ENCODE measurements at regions not wholly inside any gene's neighbourhood (a gene's known extent, or its start where the extent isn't known, plus 50 kb on each side); places are given as distances from the start of the nearest gene placed in this dataset.

DNA sequence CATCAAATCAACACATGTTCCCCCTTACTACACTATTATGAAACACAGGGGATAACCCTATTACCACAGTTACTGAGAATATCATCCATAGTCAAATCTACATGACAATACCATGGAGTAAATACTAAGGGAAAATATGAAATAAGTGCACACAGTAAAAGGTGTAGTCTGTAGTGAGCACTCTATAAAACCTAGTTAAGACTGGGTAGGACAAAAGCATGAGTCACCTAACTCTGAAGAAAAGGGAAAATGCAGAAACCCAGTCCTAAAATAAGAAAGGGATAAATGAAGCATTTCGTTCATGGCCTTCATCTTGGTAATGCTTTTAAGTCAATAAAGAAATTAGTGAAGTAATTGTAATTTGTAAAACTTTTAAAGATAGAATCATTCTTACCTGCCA lies 65.4 kb upstream of the ACVR2A start:
- TF ChIP-seq, protein P1, sequence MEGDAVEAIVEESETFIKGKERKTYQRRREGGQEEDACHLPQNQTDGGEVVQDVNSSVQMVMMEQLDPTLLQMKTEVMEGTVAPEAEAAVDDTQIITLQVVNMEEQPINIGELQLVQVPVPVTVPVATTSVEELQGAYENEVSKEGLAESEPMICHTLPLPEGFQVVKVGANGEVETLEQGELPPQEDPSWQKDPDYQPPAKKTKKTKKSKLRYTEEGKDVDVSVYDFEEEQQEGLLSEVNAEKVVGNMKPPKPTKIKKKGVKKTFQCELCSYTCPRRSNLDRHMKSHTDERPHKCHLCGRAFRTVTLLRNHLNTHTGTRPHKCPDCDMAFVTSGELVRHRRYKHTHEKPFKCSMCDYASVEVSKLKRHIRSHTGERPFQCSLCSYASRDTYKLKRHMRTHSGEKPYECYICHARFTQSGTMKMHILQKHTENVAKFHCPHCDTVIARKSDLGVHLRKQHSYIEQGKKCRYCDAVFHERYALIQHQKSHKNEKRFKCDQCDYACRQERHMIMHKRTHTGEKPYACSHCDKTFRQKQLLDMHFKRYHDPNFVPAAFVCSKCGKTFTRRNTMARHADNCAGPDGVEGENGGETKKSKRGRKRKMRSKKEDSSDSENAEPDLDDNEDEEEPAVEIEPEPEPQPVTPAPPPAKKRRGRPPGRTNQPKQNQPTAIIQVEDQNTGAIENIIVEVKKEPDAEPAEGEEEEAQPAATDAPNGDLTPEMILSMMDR (IDR thresholded peaks at IDR 0.05), result no peak
- TF ChIP-seq EP300 (IDR thresholded peaks at IDR 0.05) (no peak), POLR2AphosphoS5 (IDR thresholded peaks at IDR 0.05) (no peak)
- no peaks in the 10 kb centered on the region for H3K9me3 ChIP-seq
- 89 to 93% methylated on average over 1 of the region's 1 CpG for WGBS, 2 donors (ENCODE audit: low coverage in 1 of 2)
- no peaks in the 10 kb centered on the region for H3K27me3 ChIP-seq
- ATAC-seq, result no peak
- no peaks in the 10 kb centered on the region for H3K36me3 ChIP-seq
- H3K27ac ChIP-seq, result no peak overlapping the region
- peaks cover 0 to 7% (median 0%) of the 10 kb centered on the region in 3 donors for H3K4me1 ChIP-seq
- H3K4me3 ChIP-seq, result no peak overlapping the region

DNA sequence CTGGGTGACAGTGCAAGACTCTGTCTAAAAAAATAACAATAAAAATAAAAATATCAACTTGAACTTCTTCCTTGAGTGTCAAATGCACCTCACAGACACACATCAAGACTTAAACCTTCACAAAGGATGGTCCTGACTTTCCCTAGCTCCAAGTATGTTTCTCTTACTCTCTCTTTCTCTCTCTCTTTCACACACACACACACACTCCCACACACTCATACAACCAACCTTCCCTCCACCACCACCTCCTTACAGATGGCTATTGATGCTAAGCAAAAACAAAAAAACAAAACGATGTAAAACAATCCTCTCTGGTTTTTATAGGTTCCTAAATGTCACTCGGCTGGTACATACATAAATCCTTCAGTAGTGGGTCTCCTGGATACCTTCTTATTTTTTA lies 67.4 kb upstream of the ACVR2A start:
- no peak overlapping the region for H3K27ac ChIP-seq
- 84 to 86% methylated on average over 2 of the region's 2 CpGs for WGBS, 2 donors (ENCODE audit: low coverage in 1 of 2)
- H3K27me3 ChIP-seq, result no peaks in the 10 kb centered on the region
- no peaks in the 10 kb centered on the region for H3K9me3 ChIP-seq
- H3K36me3 ChIP-seq, result no peaks in the 10 kb centered on the region
- H3K4me1 ChIP-seq, result peaks cover 0 to 5% (median 0%) of the 10 kb centered on the region in 3 donors
- ATAC-seq, result no peak
- no peak for TF ChIP-seq POLR2A (IDR thresholded peaks at IDR 0.05)
- TF ChIP-seq EP300 (IDR thresholded peaks at IDR 0.05), result no peak
- TF ChIP-seq, protein P1 (IDR thresholded peaks at IDR 0.05), result no peak
- TF ChIP-seq POLR2AphosphoS5 (IDR thresholded peaks at IDR 0.05), result no peak
- no peak overlapping the region for H3K4me3 ChIP-seq

DNA sequence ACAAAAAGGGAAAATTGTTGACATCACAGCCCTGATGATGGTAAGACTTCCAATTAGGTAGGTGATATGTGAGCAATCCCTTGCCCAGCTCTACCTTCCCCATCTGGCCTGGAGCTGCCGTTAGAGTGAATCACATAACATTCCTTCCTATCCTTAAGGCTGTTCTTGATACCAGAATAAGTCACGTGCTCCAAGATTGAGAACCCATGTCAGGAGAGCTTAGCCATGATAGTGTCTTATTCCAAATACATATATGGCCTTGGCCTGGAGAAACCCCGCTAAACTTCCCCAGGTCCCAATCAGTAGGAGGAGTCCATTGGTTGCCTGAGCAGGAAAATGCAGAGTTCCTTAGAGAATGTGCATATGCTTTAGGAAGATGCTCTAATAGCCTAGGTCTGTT lies 70.0 kb upstream of the ACVR2A start:
- Histone ChIP-seq H3K4me1 (no peaks in the 10 kb centered on the region), H3K27ac (no peak overlapping the region)
- WGBS, 2 donors (ENCODE audit: low coverage in 1 of 2), result 91 to 100% methylated on average over 1 to 2 of the region's 3 CpGs

DNA sequence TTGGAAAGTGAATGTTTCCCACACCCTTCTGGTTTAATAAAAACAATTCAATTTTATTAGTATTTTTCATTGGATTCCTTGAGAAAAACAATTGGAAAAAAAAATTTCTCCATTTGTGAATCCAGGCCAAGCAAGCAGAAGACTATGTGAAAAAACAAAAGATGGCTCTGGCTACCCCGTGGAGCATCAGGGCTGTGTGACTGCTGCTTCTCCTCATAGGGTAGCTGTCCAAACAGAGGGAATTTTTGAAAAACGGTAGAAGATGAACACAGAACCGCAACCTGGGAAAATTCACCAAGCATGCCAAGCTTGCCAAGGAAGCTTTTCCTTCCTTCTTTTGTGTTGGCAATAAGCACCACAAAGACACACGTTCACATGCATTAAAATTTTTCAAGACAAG lies 71.3 kb upstream of the ACVR2A start:
- no peaks in the 10 kb centered on the region for H3K27me3 ChIP-seq
- H3K9me3 ChIP-seq, result no peaks in the 10 kb centered on the region
- no peaks in the 10 kb centered on the region for H3K36me3 ChIP-seq
- no peak overlapping the region for H3K27ac ChIP-seq
- no peaks in the 10 kb centered on the region for H3K4me1 ChIP-seq
- ATAC-seq, result no peak
- WGBS, 2 donors (ENCODE audit: low coverage in 1 of 2), result 44 to 59% methylated on average over 4 of the region's 4 CpGs
- no peak overlapping the region for H3K4me3 ChIP-seq
- TF ChIP-seq POLR2A (IDR thresholded peaks at IDR 0.05) (no peak), POLR2AphosphoS5 (IDR thresholded peaks at IDR 0.05) (no peak), EP300 (IDR thresholded peaks at IDR 0.05) (no peak)
- TF ChIP-seq, protein P1 (IDR thresholded peaks at IDR 0.05), result no peak

More for the DNA sequence above, 70.0 kb upstream of the ACVR2A start:
- H3K27me3 ChIP-seq, result no peaks in the 10 kb centered on the region
- no peak overlapping the region for H3K4me3 ChIP-seq
- TF ChIP-seq, protein P1 (IDR thresholded peaks at IDR 0.05), result no peak
- TF ChIP-seq POLR2A (IDR thresholded peaks at IDR 0.05), result no peak
- no peak for TF ChIP-seq EP300 (IDR thresholded peaks at IDR 0.05)
- TF ChIP-seq POLR2AphosphoS5 (IDR thresholded peaks at IDR 0.05), result no peak
- no peak for ATAC-seq
- no peaks in the 10 kb centered on the region for H3K36me3 ChIP-seq
- H3K9me3 ChIP-seq, result no peaks in the 10 kb centered on the region

DNA sequence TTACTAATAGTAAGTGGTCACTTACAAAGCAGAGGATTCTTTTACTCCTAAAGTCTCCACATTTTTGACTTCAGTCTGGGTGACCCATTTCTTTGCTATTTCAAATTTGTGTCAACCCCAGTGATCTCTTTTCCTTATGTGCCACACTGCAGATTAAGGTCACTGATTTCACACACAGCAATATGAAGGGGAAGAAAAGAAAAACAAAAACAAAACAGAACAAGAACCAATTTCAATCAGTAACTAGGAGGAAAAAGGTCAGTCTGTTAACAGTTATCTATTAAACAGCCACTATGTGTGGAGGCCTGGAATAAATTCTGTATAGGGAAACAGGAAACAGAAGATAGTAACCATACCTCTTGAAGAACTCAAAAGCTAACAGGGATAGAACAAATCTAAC lies 72.0 kb upstream of the ACVR2A start:
- Histone ChIP-seq H3K27me3 (no peaks in the 10 kb centered on the region), H3K36me3 (no peaks in the 10 kb centered on the region), H3K27ac (no peak overlapping the region), H3K4me1 (no peaks in the 10 kb centered on the region), H3K9me3 (no peaks in the 10 kb centered on the region), H3K4me3 (no peak overlapping the region)
- TF ChIP-seq POLR2A (IDR thresholded peaks at IDR 0.05) (no peak), EP300 (IDR thresholded peaks at IDR 0.05) (no peak), POLR2AphosphoS5 (IDR thresholded peaks at IDR 0.05) (no peak)
- TF ChIP-seq, protein P1 (IDR thresholded peaks at IDR 0.05), result no peak
- ATAC-seq, result no peak
